ACHN (cell line): ENCODE measurements at regions not wholly inside any gene's neighbourhood (a gene's known extent, or its start where the extent isn't known, plus 50 kb on each side); places are given as distances from the start of the nearest gene placed in this dataset.

Experiments used
- DNase-seq: peaks from one replicate; pipeline ENCODE4 v3.0.0-alpha.2; 2015
- in situ Hi-C: cut with HindIII; loops from 2 replicates; pipeline ENCODE4 v1.10.0; 2017; ENCODE audit warnings: low sequenced_read_pairs, low pct_ligation_motif_present, low pct_unique_long_range_greater_than_20kb

GRCh38 chr4:148764720-148765119, 322.5 kb upstream of the NR3C2 start:
- DNase-seq, result no peak
- in situ Hi-C loops, result no loop called here

- in situ Hi-C loops, result no loop called here
- DNase-seq, result no peak
Measured at GRCh38 chr4:148757171-148757570, 315.0 kb upstream of the NR3C2 start.

- in situ Hi-C loops, result no loop called here
- DNase-seq, result no peak
Measured at GRCh38 chr4:148749403-148749802, 307.2 kb upstream of the NR3C2 start.

GRCh38 chr4:148747721-148748268, 305.6 kb upstream of the NR3C2 start:
- DNase-seq, result no peak
- in situ Hi-C loops, result no loop called here

GRCh38 chr4:148740701-148741100, 298.5 kb upstream of the NR3C2 start:
- in situ Hi-C loops, result no loop called here
- DNase-seq, result no peak

GRCh38 chr4:148737061-148737770, 295.0 kb upstream of the NR3C2 start:
- DNase-seq, result no peak
- in situ Hi-C loops, result no loop called here

GRCh38 chr4:148735432-148736155, 293.4 kb upstream of the NR3C2 start:
- DNase-seq, result no peak
- in situ Hi-C loops, result no loop called here

- no peak for DNase-seq
Measured at GRCh38 chr4:148730766-148731165, 288.6 kb upstream of the NR3C2 start.

GRCh38 chr4:148730082-148730640, 287.9 kb upstream of the NR3C2 start:
- in situ Hi-C loops, result no loop called here
- DNase-seq, result no peak

More at GRCh38 chr4:148730766-148731165, 288.6 kb upstream of the NR3C2 start:
- in situ Hi-C loops, result no loop called here

GRCh38 chr4:148717988-148718387, 275.8 kb upstream of the NR3C2 start:
- DNase-seq, result no peak
- in situ Hi-C loops, result no loop called here

GRCh38 chr4:148716431-148717052, 274.3 kb upstream of the NR3C2 start:
- DNase-seq, result no peak
- in situ Hi-C loops, result no loop called here

GRCh38 chr4:148704291-148704690, 262.1 kb upstream of the NR3C2 start:
- no peak for DNase-seq
- in situ Hi-C loops, result no loop called here

GRCh38 chr4:148694702-148695101, 252.5 kb upstream of the NR3C2 start:
- in situ Hi-C loops, result no loop called here
- DNase-seq, result no peak

- no peak for DNase-seq
- in situ Hi-C loops, result no loop called here
Measured at GRCh38 chr4:148693913-148694649, 251.9 kb upstream of the NR3C2 start.

GRCh38 chr4:148692242-148692641, 250.0 kb upstream of the NR3C2 start:
- no peak for DNase-seq

GRCh38 chr4:148686449-148686848, 244.2 kb upstream of the NR3C2 start:
- in situ Hi-C loops, result no loop called here
- no peak for DNase-seq

More at GRCh38 chr4:148692242-148692641, 250.0 kb upstream of the NR3C2 start:
- in situ Hi-C loops, result no loop called here

GRCh38 chr4:148684638-148685037, 242.4 kb upstream of the NR3C2 start:
- in situ Hi-C loops, result no loop called here
- no peak for DNase-seq

GRCh38 chr4:148680884-148681283, 238.7 kb upstream of the NR3C2 start:
- no peak for DNase-seq
- in situ Hi-C loops, result no loop called here
